ENCODE measurements at regions not wholly inside any gene's neighbourhood (a gene's known extent, or its start where the extent isn't known, plus 50 kb on each side); places are given as distances from the start of the nearest gene placed in this dataset.

GRCh38 chr18:72174972-72175649 is 369.0 kb downstream of the CBLN2 start:
- no peak for DNase-seq

GRCh38 chr18:72171596-72171995 is 372.5 kb downstream of the CBLN2 start:
- DNase-seq = no peak

GRCh38 chr18:72161691-72162090 is 382.5 kb downstream of the CBLN2 start:
- no peak for DNase-seq

- no peak for DNase-seq
Measured at GRCh38 chr18:72160510-72161445, 383.4 kb downstream of the CBLN2 start.

- no peak for DNase-seq
Measured at GRCh38 chr18:72155327-72155726, 388.8 kb downstream of the CBLN2 start.

GRCh38 chr18:72154926-72155325 is 389.2 kb downstream of the CBLN2 start:
- DNase-seq = no peak

- DNase-seq = no peak
Measured at GRCh38 chr18:72152935-72153334, 391.2 kb downstream of the CBLN2 start.

- no peak for DNase-seq
Measured at GRCh38 chr18:72147830-72148229, 396.3 kb downstream of the CBLN2 start.

- no peak for DNase-seq
Measured at GRCh38 chr18:72140007-72140406, 404.1 kb downstream of the CBLN2 start.

- DNase-seq = no peak
Measured at GRCh38 chr18:72128649-72129048, 415.5 kb downstream of the CBLN2 start.

- no peak for DNase-seq
Measured at GRCh38 chr18:72122103-72122502, 422.0 kb downstream of the CBLN2 start.

- no peak for DNase-seq
Measured at GRCh38 chr18:72119082-72119481, 425.1 kb downstream of the CBLN2 start.

GRCh38 chr18:72114801-72115594 is 429.1 kb downstream of the CBLN2 start:
- no peak for DNase-seq

- DNase-seq = no peak
Measured at GRCh38 chr18:72107647-72108383, 436.3 kb downstream of the CBLN2 start.

GRCh38 chr18:72104851-72105250 is 439.3 kb downstream of the CBLN2 start:
- no peak for DNase-seq

GRCh38 chr18:72102412-72102811 is 441.7 kb downstream of the CBLN2 start:
- DNase-seq = no peak

GRCh38 chr18:72100465-72101004 is 443.6 kb downstream of the CBLN2 start:
- DNase-seq = no peak

GRCh38 chr18:72091369-72091768 is 452.8 kb downstream of the CBLN2 start:
- DNase-seq = no peak

- DNase-seq = no peak
Measured at GRCh38 chr18:72089432-72089831, 454.7 kb downstream of the CBLN2 start.

- no peak for DNase-seq
Measured at GRCh38 chr18:72086421-72086820, 457.7 kb downstream of the CBLN2 start.

- no peak for DNase-seq
Measured at GRCh38 chr18:72075040-72075439, 469.1 kb downstream of the CBLN2 start.

GRCh38 chr18:72063001-72063400 is 481.1 kb downstream of the CBLN2 start:
- no peak for DNase-seq

All from stimulated activated CD4-positive, alpha-beta T cell treated with anti-CD3 and anti-CD28 coated beads, Interleukin-4, amount 100 ng/mL, for 1 hour (primary cell).